A673 (cell line): ENCODE measurements at regions not wholly inside any gene's neighbourhood (a gene's known extent, or its start where the extent isn't known, plus 50 kb on each side); places are given as distances from the start of the nearest gene placed in this dataset.

Experiments used
- BruUV-seq: library from RNA; stranded (reverse); fragments of 400-500 nt; replicated peaks from 2 replicates; lab custom pipeline; 2021; lab: Mats Ljungman, UMichigan
- CTCF ChIA-PET: fragments of 300-600 bp; sonication (Branson Sonifier 250); formaldehyde crosslinking; loops from one replicate; lab custom pipeline; 2022; ENCODE audit warnings: antibody characterized with exemption; lab: Charles Lee
- POLR2A ChIA-PET: fragments of 300-600 bp; sonication (Branson Sonifier 250); formaldehyde crosslinking; loops from one replicate; lab custom pipeline; 2022; ENCODE audit warnings: antibody characterized with exemption; ENCODE audit not compliant: low non-redundant PET; lab: Charles Lee
- DNase-seq: peaks from one replicate; pipeline ENCODE4 v3.0.0-alpha.2; 2015; ENCODE audit warnings: low spot score
- H3K27ac ChIP-seq: fragments of 200-600 bp; sonication (generic); 2 replicates; pipeline ENCODE4 v1.5.1; 2016; ENCODE audit warnings: mixed run types, low read depth, mild to moderate bottlenecking, mixed read lengths, antibody characterized with exemption, low read length; ENCODE audit not compliant: poor library complexity, severe bottlenecking
- H3K27me3 ChIP-seq: fragments of 200-600 bp; sonication (generic); replicated peaks from 2 replicates; pipeline ENCODE4 v1.6.1; 2017; ENCODE audit warnings: mixed run types, low read depth, mild to moderate bottlenecking, mixed read lengths, antibody characterized with exemption, low read length; ENCODE audit not compliant: insufficient read depth, poor library complexity
- H3K36me3 ChIP-seq: fragments of 200-600 bp; sonication (generic); 2 replicates; pipeline ENCODE4 v1.6.1; 2016; ENCODE audit warnings: mixed run types, mild to moderate bottlenecking, mixed read lengths, antibody characterized with exemption, low read length; ENCODE audit not compliant: insufficient read depth, poor library complexity, severe bottlenecking
- H3K4me1 ChIP-seq: fragments of 200-600 bp; sonication (generic); 2 replicates; pipeline ENCODE4 v1.6.1; 2017; ENCODE audit warnings: mixed run types, mild to moderate bottlenecking, mixed read lengths, antibody characterized with exemption, low read length; ENCODE audit not compliant: insufficient read depth, poor library complexity, severe bottlenecking
- H3K4me3 ChIP-seq: fragments of 200-600 bp; sonication (generic); 2 replicates; pipeline ENCODE4 v1.5.1; 2016; ENCODE audit warnings: low read depth, mixed run types, mild to moderate bottlenecking, mixed read lengths, low read length; ENCODE audit not compliant: poor library complexity, severe bottlenecking
- H3K9me3 ChIP-seq: fragments of 200-600 bp; sonication (generic); 2 replicates; pipeline ENCODE4 v1.6.1; 2016; ENCODE audit warnings: mixed run types, low read depth, mild to moderate bottlenecking, mixed read lengths, antibody characterized with exemption, low read length; ENCODE audit not compliant: poor library complexity, severe bottlenecking
- CTCF ChIP-seq: fragments of 300-800, 200-600 bp; sonication (generic); conservative IDR thresholded peaks from 2 replicates; pipeline ENCODE4 v1.5.1; 2017; ENCODE audit warnings: low read depth, mild to moderate bottlenecking, antibody characterized with exemption, low read length, moderate library complexity, mixed read lengths
- EZH2 ChIP-seq: fragments of 200-600 bp; sonication (generic); IDR thresholded peaks from 2 replicates; pipeline ENCODE4 v1.6.1; 2017; ENCODE audit warnings: borderline replicate concordance, low read depth, mild to moderate bottlenecking, mixed read lengths, antibody characterized with exemption, low read length; ENCODE audit not compliant: poor library complexity, severe bottlenecking
- intact Hi-C: fragments of 100-400 bp; cut with micrococcal nuclease; formaldehyde crosslinking; loops from one replicate; pipeline ENCODE4 v1.10.0; 2022; ENCODE audit not compliant: unreplicated experiment

- no peaks in the 10 kb centered on the region for H3K4me1 ChIP-seq
- no peak overlapping the region for H3K4me3 ChIP-seq
- ChIA-PET CTCF (no interaction called here), POLR2A (no interaction called here)
- intact Hi-C loops, result no loop called here
- no peak overlapping the region for H3K27ac ChIP-seq
- no peaks in the 10 kb centered on the region for H3K36me3 ChIP-seq
- BruUV-seq, result no TSS peak
- TF ChIP-seq EZH2, result no peak
- no peak for TF ChIP-seq CTCF
- no peak for DNase-seq
- no peaks in the 10 kb centered on the region for H3K27me3 ChIP-seq
- no peaks in the 10 kb centered on the region for H3K9me3 ChIP-seq
These were observed 1561.4 kb downstream of the MAT2B start for GRCh38 chr5:165066751-165067385.

- CTCF ChIA-PET, result no interaction called here
- POLR2A ChIA-PET, result no interaction called here
- peaks cover 5% of the 10 kb centered on the region for H3K27me3 ChIP-seq
- no peaks in the 10 kb centered on the region for H3K9me3 ChIP-seq
- no TSS peak for BruUV-seq
- no peak overlapping the region for H3K4me3 ChIP-seq
- no peak for DNase-seq
- TF ChIP-seq EZH2 (no peak), CTCF (no peak)
- intact Hi-C loops, result no loop called here
- no peak overlapping the region for H3K27ac ChIP-seq
- no peaks in the 10 kb centered on the region for H3K4me1 ChIP-seq
- no peaks in the 10 kb centered on the region for H3K36me3 ChIP-seq
These were observed 1571.3 kb downstream of the MAT2B start for GRCh38 chr5:165076686-165077085.

GRCh38 chr5:165079389-165079788 lies 1574.0 kb downstream of the MAT2B start:
- intact Hi-C loops, result no loop called here
- CTCF ChIA-PET, result no interaction called here
- Histone ChIP-seq H3K9me3 (no peaks in the 10 kb centered on the region), H3K4me1 (no peaks in the 10 kb centered on the region), H3K27me3 (no peaks in the 10 kb centered on the region), H3K36me3 (no peaks in the 10 kb centered on the region), H3K4me3 (no peak overlapping the region), H3K27ac (no peak overlapping the region)
- no peak for TF ChIP-seq EZH2
- TF ChIP-seq CTCF, result no peak
- no peak for DNase-seq
- POLR2A ChIA-PET, result no interaction called here
- BruUV-seq, result no TSS peak
